Heart right ventricle (tissue), 16 donors: ENCODE measurements at regions not wholly inside any gene's neighbourhood (a gene's known extent, or its start where the extent isn't known, plus 50 kb on each side); places are given as distances from the start of the nearest gene placed in this dataset.

Experiments
- ATAC-seq, 8 donors: fragments of 200-7000 bp; cut with Tn5 transposase; one replicate each; pipeline ENCODE4 v1.9.1; 2020; ENCODE audit warnings: mild to moderate bottlenecking in 8 of 8, moderate library complexity in 8 of 8, moderate number of reproducible peaks in 1 of 8
- DNase-seq, 2 donors: peaks; one replicate each; pipeline ENCODE4 v3.0.0-alpha.2; 2020
- H3K27ac ChIP-seq, 10 donors: fragments of 200-600 bp; sonication (generic) in 2 of 10; one replicate each; pipeline versions ENCODE4 v1.5.0 to v1.8.0; 2020 to 2022; ENCODE audit warnings: mild to moderate bottlenecking in 3 of 10
- H3K27me3 ChIP-seq, 7 donors: fragments of 200-600 bp; one replicate each; pipeline ENCODE4 v1.8.0; 2021 to 2022; ENCODE audit warnings: mild to moderate bottlenecking in 2 of 7
- H3K36me3 ChIP-seq, 9 donors: fragments of 200-600 bp; sonication (generic) in 1 of 9; one replicate each; pipeline versions ENCODE4 v1.5.0 to v1.8.0; 2020 to 2022; ENCODE audit warnings: mild to moderate bottlenecking in 2 of 9
- H3K4me1 ChIP-seq, 9 donors: fragments of 200-600 bp; sonication (generic) in 1 of 9; one replicate each; pipeline versions ENCODE4 v1.5.0 to v1.8.0; 2020 to 2022; ENCODE audit warnings: mild to moderate bottlenecking in 4 of 9
- H3K4me3 ChIP-seq, 10 donors: fragments of 200-600 bp; sonication (generic) in 2 of 10; one replicate each; pipeline versions ENCODE4 v1.5.0 to v1.8.0; 2020 to 2022; ENCODE audit warnings: mild to moderate bottlenecking in 7 of 10, moderate library complexity in 2 of 10
- H3K9me3 ChIP-seq, 11 donors: fragments of 200-600 bp in 10 of 11; sonication (generic) in 2 of 11; one replicate each; pipeline versions ENCODE4 v1.5.0 to v1.8.0; 2013 to 2022; ENCODE audit warnings: mild to moderate bottlenecking in 2 of 11, control low read depth in 1 of 11, moderate library complexity in 1 of 11
- CTCF ChIP-seq, 9 donors: fragments of 200-600 bp; sonication (generic) in 2 of 9; IDR thresholded peaks; one replicate each; pipeline versions ENCODE4 v1.5.0 to v1.8.0; 2021 to 2022; ENCODE audit warnings: antibody characterized with exemption in 9 of 9, mild to moderate bottlenecking in 5 of 9, moderate library complexity in 1 of 9
- WGBS, 2 donors: extraction: QIAGEN DNeasy Blood & Tissue Kit; methylation state at CpG; one replicate each; pipeline ENCODE4 v1.1.7; 2013; ENCODE audit warnings: inconsistent platforms in 1 of 2; 5-methylcytosine and 5-hydroxymethylcytosine counted together
- intact Hi-C, 10 donors: fragments of 100-400 bp; cut with DNase I; formaldehyde crosslinking; loops; one replicate each; pipeline versions ENCODE4 v1.11.1 to v1.14.2; 2022
- donor health status: Arrhythmogenic right ventricular cardiomyopathy.
- donor health status: ischemic (EF 13 %, LVEDD 7.1; RV severe dilation, severe dysfunction).
- donor health status: healthy with polysubstance abuse.
- donor health status: DM: no; HTN: yes; CAD: no.
- donor health status: DM: no; HTN: no; CAD: no.
- donor health status: ischemic (EF 25% LVEDD 6.9; RV normal size, moderate dysfunction).
- donor health status: ischemic (EF 25% LVEDD 5.7; RV mildly dilated, moderate dysfunction).
- donor health status: healthy.
- donor health status: DM: yes; HTN: yes; CAD: no.
- donor health status: Ischemic cardiomyopathy.
- donor health status: ischemic (EF 35%, LVEDD 5.7; RV mildly dilated, moderate dysfunction).
- donor health status: nonischemic (EF 11% LVEDD 7.7; RV severe dilation, severe dysfunction).
- donor health status: DM: yes; HTN: yes; CAD: no.
- donor health status: PGD.
- donor health status: ischemic (EF 29% LVEDD 5.4; RV normal size, mild dysfunction).
- donor health status: nonischemic (EF 23%, LVEDD 6.1; RV moderate dilation, normal function).

DNA sequence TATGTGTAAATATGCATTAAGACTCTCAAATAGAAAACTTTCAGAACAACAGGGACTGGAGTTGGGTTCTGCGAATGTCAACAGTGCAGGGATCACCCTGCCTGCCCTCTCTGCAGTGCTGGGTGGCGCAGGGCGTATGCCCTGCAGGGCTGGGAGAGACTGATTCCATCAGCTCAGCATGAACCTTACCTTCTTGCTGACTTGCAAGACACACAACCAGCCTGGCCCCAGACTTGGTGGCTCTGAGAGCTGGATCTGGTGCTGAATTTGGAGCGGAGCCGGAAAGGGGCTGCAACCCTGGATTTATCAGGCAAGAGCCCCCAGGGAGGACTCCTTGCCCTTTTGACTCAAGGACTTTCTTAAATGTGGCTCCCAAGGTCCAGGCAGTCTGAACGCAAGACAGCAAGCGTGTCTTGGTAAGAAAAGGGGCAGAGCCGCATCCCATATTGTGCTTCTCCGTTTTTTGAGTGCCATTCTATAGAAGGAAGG is 376.0 kb upstream of the IRX2 start:
- Histone ChIP-seq H3K9me3 (peaks cover 0 to 5% (median 0%) of the 10 kb centered on the region in 11 donors), H3K4me3 (no peak overlapping the region), H3K27ac (no peak overlapping the region), H3K36me3 (no peaks in the 10 kb centered on the region), H3K4me1 (no peaks in the 10 kb centered on the region), H3K27me3 (peaks cover 0 to 15% (median 7%) of the 10 kb centered on the region in 7 donors)
- TF ChIP-seq CTCF (IDR thresholded peaks at IDR 0.05): no peak
- DNase-seq (no peak), ATAC-seq (no peak)
- intact Hi-C loops: no loop called here
- 71 to 79% methylated on average over 9 of the region's 9 CpGs for WGBS, 2 donors

DNA sequence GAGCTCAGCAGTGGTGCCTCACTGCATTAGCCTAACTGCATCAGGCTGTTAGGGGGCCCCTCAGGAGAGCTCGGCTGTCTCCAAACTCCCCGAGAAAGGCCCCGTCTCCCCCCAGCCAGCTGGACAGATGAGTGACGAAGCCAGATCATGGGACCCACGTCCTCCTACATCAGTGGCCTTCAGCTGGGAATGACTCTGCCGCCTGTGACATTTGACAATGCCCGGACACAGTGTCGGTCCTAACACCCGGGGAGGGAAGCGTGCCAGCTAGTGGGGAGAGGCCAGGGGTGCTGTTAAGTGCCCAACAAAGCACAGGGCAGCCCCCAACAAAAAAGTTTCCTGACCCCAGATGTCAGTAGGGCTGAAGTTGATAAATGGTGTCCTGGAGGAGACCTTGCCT is 375.2 kb upstream of the IRX2 start:
- 46 to 57% methylated on average over 10 of the region's 10 CpGs for WGBS, 2 donors
- intact Hi-C loops: no loop called here
- TF ChIP-seq CTCF (IDR thresholded peaks at IDR 0.05): no peak
- ATAC-seq (no peak), DNase-seq (no peak)
- Histone ChIP-seq H3K27ac (no peak overlapping the region), H3K9me3 (peaks cover 0 to 5% (median 0%) of the 10 kb centered on the region in 11 donors), H3K4me3 (no peak overlapping the region), H3K27me3 (peaks cover 0 to 21% (median 12%) of the 10 kb centered on the region in 7 donors), H3K4me1 (no peaks in the 10 kb centered on the region), H3K36me3 (no peaks in the 10 kb centered on the region)

DNA sequence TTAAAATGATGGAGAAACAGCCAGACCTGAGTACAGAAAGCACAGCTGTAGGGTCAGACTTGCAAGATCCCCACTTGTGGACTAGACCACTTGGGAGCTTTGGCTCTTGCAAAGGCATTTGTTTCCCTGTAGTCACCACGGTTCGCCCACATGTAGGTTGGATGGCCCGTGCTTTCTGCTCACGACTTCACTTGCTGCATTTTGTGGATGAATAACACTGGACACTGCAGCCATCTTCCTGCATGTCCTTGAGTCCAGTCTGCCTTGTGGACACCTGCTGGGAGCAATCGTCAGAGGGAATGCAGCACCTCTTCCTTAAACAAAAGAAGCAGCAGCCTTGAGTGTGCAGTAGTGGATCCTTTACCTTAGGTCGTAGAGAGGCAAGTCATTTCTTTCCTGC is 372.9 kb upstream of the IRX2 start:
- peaks cover 0 to 42% (median 32%) of the 10 kb centered on the region in 7 donors for H3K27me3 ChIP-seq
- no peak overlapping the region for H3K27ac ChIP-seq
- TF ChIP-seq CTCF (IDR thresholded peaks at IDR 0.05): no peak
- H3K4me1 ChIP-seq: no peaks in the 10 kb centered on the region
- intact Hi-C loops: no loop called here
- WGBS, 2 donors: 78% methylated on average over 6 of the region's 6 CpGs
- DNase-seq: no peak
- H3K36me3 ChIP-seq: no peaks in the 10 kb centered on the region
- H3K4me3 ChIP-seq: no peak overlapping the region
- peaks cover 0 to 5% (median 0%) of the 10 kb centered on the region in 11 donors for H3K9me3 ChIP-seq
- ATAC-seq: no peak

- Histone ChIP-seq H3K27ac (no peak overlapping the region), H3K4me3 (no peak overlapping the region), H3K4me1 (no peaks in the 10 kb centered on the region), H3K9me3 (peaks cover 0 to 5% (median 0%) of the 10 kb centered on the region in 11 donors), H3K36me3 (no peaks in the 10 kb centered on the region), H3K27me3 (peaks cover 0 to 48% (median 35%) of the 10 kb centered on the region in 7 donors)
- intact Hi-C loops: no loop called here
- 83 to 84% methylated on average over 1 of the region's 1 CpG for WGBS, 2 donors
- ATAC-seq (no peak), DNase-seq (no peak)
- no peak for TF ChIP-seq CTCF (IDR thresholded peaks at IDR 0.05)
Observed at GRCh38 chr5:3123763-3124157, 372.3 kb upstream of the IRX2 start.
